ENCODE measurements at regions not wholly inside any gene's neighbourhood (a gene's known extent, or its start where the extent isn't known, plus 50 kb on each side); places are given as distances from the start of the nearest gene placed in this dataset.

DNA sequence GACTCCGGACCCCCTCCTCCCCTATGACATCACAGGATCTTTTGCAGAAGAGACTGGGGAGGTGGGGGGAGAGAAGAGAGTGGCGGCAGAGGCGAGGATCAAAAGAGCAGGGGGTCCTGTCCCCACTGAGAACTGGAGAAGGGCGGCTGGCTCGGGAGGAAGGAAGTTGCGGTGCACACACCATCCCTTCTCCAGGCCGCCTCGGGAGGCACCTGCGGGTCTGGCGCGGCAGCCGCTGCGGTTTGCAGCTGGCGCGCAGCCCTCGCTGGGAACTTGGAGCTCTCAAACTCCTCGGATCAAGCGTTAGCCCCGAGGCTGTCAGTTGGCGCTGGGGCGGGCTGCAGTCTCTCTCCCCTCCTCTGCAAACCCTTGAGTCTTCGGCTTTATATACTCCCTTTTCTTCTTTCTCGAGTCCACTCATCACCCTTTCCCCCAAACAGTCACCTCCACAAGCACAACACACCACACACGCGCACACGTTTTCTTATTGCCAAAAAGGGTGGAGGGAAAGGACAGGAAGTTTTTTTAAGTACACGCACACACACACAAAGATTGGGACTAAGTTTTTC, 180.7 kb downstream of the TBXT start:
- no peak for DNase-seq (ENCODE audit: low read depth)

- no peak for DNase-seq (ENCODE audit: low read depth)
These were observed 181.2 kb downstream of the TBXT start for GRCh38 chr6:165986311-165986913.

- no peak for DNase-seq (ENCODE audit: low read depth)
These were observed 181.8 kb downstream of the TBXT start for GRCh38 chr6:165985806-165986299.

- DNase-seq (ENCODE audit: low read depth): no peak
These were observed 182.3 kb downstream of the TBXT start for GRCh38 chr6:165985281-165985805.

- DNase-seq (ENCODE audit: low read depth): no peak
These were observed 182.8 kb downstream of the TBXT start for GRCh38 chr6:165984729-165985275.

DNA sequence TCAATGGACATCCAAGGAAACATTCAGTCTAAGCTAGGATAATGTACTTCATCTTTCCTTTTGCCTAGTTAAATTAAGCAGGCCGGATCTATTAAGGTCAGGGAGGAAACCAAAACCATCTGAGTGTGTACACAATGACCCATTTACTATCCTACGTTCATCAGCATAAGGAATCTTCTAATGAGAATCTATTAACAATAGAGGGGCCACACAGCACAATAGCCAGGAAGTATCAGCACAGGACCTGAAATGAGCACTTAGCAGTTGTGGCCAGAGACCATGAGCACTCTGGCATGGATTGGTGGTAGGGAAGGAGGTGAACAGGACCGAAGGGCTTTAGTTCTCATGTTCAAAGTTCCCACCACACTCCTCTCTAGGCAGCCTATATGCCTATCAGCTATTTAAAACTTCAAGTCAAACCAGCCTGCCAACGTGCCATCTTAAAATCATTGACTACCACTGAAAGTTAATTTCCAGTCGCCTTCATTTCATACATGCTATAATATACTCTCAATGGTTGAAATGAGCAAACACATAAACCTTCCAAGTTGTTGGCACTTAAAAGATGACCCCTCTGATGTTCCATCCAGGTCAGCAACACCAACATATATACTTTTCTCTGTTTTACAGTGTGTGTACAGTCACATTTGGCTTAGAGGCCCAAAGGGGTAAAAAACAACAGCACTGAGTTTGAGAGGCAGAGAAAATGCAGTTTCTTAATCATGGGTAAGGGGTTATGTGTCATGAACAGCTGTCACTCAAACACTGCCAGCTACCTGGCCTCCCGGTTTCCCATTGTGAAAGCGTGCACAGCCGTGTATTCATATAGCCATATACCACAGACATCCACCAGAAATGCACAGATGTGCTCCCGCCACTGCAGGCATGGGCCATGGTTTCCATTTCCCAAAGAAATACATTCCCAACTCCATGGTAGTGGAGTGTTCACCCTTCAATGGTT, 184.3 kb downstream of the TBXT start:
- DNase-seq (ENCODE audit: low read depth): no peak

- DNase-seq (ENCODE audit: low read depth): no peak
These were observed 189.2 kb downstream of the TBXT start for GRCh38 chr6:165978476-165978875.

DNA sequence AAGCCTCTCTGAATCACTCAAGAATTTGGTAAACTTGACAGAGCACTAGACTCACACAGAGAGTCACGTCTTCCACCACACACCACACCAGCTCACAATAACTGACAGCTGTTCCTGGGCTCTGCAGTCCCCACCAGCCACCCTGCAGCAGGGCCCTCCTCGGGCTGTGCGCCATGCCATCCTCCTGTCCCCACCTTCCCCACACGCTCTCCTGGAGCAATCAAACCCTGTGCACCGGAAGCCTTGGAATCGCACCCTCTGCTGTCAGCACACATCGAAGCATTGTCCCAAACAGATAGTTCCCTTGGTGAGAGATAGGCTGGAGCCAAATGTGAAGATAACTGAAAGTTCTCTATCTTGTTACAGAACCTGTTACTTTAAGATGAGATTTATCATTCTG, 191.0 kb downstream of the TBXT start:
- DNase-seq (ENCODE audit: low read depth): no peak

- no peak for DNase-seq (ENCODE audit: low read depth)
These were observed 192.8 kb downstream of the TBXT start for GRCh38 chr6:165974817-165975216.

DNA sequence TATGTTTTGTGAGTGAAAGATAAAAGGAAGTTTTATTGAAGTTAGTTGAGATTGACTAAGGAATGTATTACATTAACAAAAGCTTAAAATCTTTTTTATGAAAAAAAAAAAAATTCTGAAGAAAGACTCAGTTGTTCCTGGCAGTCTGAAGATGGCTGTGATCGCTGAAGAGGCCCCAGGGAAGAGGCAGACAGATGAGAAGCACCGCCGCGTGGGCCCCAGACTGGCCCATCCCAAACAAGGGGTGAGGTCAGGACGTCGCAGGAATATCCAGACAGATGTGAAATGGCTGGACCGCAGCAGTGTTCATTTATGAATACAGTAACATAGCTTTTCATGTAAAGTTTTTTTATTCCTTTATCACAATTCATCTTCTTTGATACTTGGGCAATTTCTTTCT, 194.2 kb downstream of the TBXT start:
- DNase-seq (ENCODE audit: low read depth): no peak

- DNase-seq (ENCODE audit: low read depth): no peak
These were observed 195.4 kb downstream of the TBXT start for GRCh38 chr6:165972139-165972802.

GRCh38 chr6:165971202-165971601, 196.4 kb downstream of the TBXT start:
- no peak for DNase-seq (ENCODE audit: low read depth)

DNA sequence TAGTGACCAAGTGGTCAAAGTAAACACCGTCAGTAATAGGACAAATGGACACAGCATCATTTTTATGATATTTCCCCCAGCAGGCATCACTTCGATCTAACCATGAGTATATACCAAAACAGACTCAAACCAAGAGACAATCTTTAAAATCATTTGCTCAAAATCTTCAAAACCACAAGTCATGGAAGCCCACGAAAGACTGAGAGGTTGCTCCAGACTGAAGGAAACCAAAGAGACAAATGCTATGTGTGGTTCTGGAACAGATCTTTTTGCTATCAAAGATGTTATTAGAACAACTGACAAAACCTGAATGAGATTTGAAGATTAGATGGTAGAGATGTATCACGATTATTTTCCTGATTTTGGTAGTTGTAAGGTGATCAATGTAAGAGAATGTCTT, 197.7 kb downstream of the TBXT start:
- DNase-seq (ENCODE audit: low read depth): no peak

- no peak for DNase-seq (ENCODE audit: low read depth)
These were observed 198.5 kb downstream of the TBXT start for GRCh38 chr6:165969184-165969583.

DNA sequence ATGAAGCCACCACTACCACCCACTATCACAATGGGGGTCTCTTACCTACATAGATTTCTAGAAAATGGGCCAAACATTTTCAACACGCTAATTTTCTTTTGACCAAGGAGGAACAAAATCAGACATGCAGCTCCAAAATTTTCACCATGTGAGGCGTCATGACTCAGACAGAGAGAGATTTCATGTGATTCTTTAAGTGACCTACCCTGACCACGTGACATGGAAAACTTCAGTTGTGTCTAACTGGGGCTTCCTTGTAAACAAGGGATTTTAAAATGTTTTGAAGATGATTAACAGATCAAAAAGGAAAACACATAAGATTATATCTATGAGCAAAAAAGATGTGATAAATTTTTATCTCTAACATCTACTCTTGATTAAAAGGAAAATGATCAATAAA, 199.2 kb downstream of the TBXT start:
- no peak for DNase-seq (ENCODE audit: low read depth)

- DNase-seq (ENCODE audit: low read depth): no peak
These were observed 199.7 kb downstream of the TBXT start for GRCh38 chr6:165967810-165968407.

DNA sequence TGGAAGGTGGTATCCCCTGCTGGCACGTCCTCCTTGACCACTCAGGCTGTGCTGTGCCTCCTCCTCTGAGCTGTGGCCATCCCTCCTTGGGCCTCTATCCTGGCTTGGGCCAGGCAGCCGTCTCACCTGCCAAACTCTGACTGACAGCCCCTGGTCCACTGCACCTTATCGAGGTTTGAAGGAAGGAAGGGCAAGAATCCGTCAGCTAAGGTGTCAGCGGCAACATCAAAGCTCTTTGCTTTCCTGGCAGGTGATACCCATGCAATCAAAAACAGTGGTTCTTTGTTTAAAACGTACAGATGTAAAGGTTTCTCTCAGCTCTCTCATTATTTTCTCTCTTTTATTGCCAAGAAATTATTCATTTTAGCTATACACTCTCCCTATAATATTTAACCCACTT, 203.9 kb downstream of the TBXT start:
- no peak for DNase-seq (ENCODE audit: low read depth)

GRCh38 chr6:165962366-165962765, 205.3 kb downstream of the TBXT start:
- no peak for DNase-seq (ENCODE audit: low read depth)

GRCh38 chr6:165961233-165961632, 206.4 kb downstream of the TBXT start:
- DNase-seq (ENCODE audit: low read depth): no peak

DNA sequence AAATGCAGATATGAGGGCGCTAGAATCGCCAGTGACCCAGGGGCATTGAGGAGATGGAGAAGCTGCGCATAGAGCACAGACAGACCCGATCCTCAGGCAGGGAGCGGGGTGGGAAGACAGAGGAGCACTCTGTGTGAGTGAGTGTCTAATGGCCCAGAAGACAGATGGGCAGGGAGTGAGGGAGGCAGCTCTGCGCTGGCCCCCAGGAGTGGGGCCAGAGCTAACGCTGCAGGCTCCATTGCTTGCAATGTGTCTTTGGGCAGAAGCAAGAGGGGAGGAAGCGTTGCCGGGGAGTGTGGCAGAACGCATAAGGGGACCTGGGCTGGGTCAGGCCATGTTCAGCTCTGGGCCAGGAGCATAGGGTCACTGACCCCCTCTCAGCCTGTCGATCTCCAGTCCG, 207.0 kb downstream of the TBXT start:
- no peak for DNase-seq (ENCODE audit: low read depth)

DNA sequence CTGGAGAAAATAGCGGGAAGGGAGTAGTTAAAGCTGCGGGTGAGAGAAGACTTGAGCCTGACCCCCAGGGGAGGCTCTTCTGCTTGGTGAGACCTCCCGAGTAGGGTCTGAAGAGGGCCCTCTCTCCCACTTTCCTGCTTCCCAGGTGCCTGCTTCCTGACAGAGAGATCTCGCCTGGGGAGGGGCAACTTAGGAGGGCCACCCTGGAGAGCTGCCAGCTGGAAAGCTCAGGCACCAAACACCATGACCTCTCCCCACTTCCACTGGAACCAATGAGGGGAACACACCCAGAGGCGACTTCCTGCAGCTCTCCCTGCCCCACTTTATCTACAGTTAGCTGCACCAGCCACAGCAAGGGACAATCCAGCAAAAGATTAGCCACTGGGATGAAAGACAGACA, 208.0 kb downstream of the TBXT start:
- DNase-seq (ENCODE audit: low read depth): no peak

DNA sequence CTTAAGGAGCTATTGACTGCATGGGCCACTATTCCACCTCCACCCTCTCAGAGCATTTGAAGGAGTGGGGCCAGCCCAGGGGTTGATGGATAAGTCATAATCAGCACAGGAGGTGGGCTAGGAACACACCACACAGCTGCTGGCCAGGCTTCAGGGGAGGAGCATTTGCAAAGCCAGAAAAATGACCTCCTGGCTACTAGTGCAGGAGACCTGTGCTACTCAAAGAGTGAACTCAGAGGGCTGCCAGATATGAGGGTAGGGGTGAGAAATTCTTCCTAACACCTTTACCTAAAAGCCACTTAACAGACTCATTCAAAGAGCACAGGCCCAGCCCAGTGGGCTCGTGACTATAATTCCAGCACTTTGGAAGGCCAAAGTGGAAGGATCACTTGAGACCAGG, 210.8 kb downstream of the TBXT start:
- DNase-seq (ENCODE audit: low read depth): no peak

All from activated gamma-delta T cell treated with anti-CD3 and anti-CD28 coated beads, Interleukin-2, amount 50 U/mL, for 16 hours (primary cell).